B cell (primary cell): ENCODE measurements at regions not wholly inside any gene's neighbourhood (a gene's known extent, or its start where the extent isn't known, plus 50 kb on each side); places are given as distances from the start of the nearest gene placed in this dataset.

Experiments
- ATAC-seq: fragments of 200-7000 bp; cut with Tn5 transposase; one replicate; pipeline ENCODE4 v1.10.0; 2021; ENCODE audit warnings: low read depth, mild to moderate bottlenecking, moderate number of reproducible peaks, moderate library complexity
- CTCF ChIA-PET: fragments of 350-600 bp; sonication (Branson Sonifier 250); formaldehyde crosslinking; loops from one replicate; lab custom pipeline; 2021; ENCODE audit warnings: antibody characterized with exemption, inconsistent platforms; lab: Charles Lee
- POLR2A ChIA-PET: fragments of 350-600 bp; sonication (Branson Sonifier 250); formaldehyde crosslinking; loops from one replicate; lab custom pipeline; 2021; ENCODE audit warnings: antibody characterized with exemption; lab: Charles Lee
- DNase-seq: peaks from one replicate; pipeline ENCODE4 v3.0.0; 2013
- H2AFZ ChIP-seq: 2 replicates; pipeline ENCODE4 v1.6.1; 2012; ENCODE audit warnings: mild to moderate bottlenecking, low read depth, low read length; ENCODE audit not compliant: insufficient read depth, poor library complexity, severe bottlenecking
- H3K27ac ChIP-seq, 2 donors: 1 replicate in 1 of 2; 2 replicates in 1 of 2; pipeline ENCODE4 v1.5.1; 2012 to 2013; ENCODE audit warnings: low read length in 2 of 2, mild to moderate bottlenecking in 2 of 2, moderate library complexity in 1 of 2
- H3K27me3 ChIP-seq, 4 experiments: fragments of 200-600 bp in 1 of 4; sonication (generic) in 1 of 4; replicated peaks in 1 of 4; 1 replicate in 2 of 4; 2 replicates in 2 of 4; pipeline versions ENCODE4 v1.6.1 to v1.7.0; 2013 to 2016; ENCODE audit warnings: low read length in 3 of 4, mild to moderate bottlenecking in 2 of 4, mixed read lengths in 1 of 4, moderate library complexity in 1 of 4; ENCODE audit not compliant: insufficient read depth in 4 of 4, control insufficient read depth in 3 of 4; ENCODE audit errors: control extremely low read depth in 1 of 4
- H3K36me3 ChIP-seq, 2 experiments: replicated peaks in 1 of 2; 1 replicate in 1 of 2; 2 replicates in 1 of 2; pipeline versions ENCODE4 v1.6.1 to v1.7.1; 2013; ENCODE audit warnings: low read length in 1 of 2; ENCODE audit not compliant: insufficient read depth in 2 of 2, control insufficient read depth in 1 of 2; ENCODE audit errors: control extremely low read depth in 1 of 2, extremely low read depth in 1 of 2
- H3K4me1 ChIP-seq, 2 donors: fragments of 200-600 bp in 1 of 2; sonication (generic) in 1 of 2; 1 replicate in 1 of 2; 2 replicates in 1 of 2; pipeline versions ENCODE4 v1.5.1 to v1.6.1; 2013 to 2017; ENCODE audit warnings: low read length in 2 of 2; ENCODE audit not compliant: control insufficient read depth in 2 of 2, insufficient read depth in 2 of 2
- H3K4me2 ChIP-seq: replicated peaks from 2 replicates; pipeline ENCODE3; 2012; ENCODE audit warnings: mild to moderate bottlenecking, low read depth, low read length; ENCODE audit not compliant: poor library complexity, severe bottlenecking
- H3K4me3 ChIP-seq, 5 experiments: fragments of 200-600 bp in 1 of 5; sonication (generic) in 1 of 5; 1 replicate in 3 of 5; 2 replicates in 2 of 5; pipeline versions ENCODE4 v1.5.1 to v1.7.0; 2011 to 2016; ENCODE audit warnings: low read length in 4 of 5, mild to moderate bottlenecking in 4 of 5, low read depth in 2 of 5, control low read depth in 1 of 5, moderate library complexity in 1 of 5; ENCODE audit not compliant: insufficient read depth in 1 of 5; ENCODE audit errors: control extremely low read depth in 1 of 5, extremely low read depth in 1 of 5
- H3K79me2 ChIP-seq: fragments of 200-600 bp; sonication (generic); one replicate; pipeline ENCODE4 v1.6.0; 2016; ENCODE audit warnings: low read length; ENCODE audit not compliant: control insufficient read depth, insufficient read depth
- H3K9ac ChIP-seq: fragments of 200-600 bp; sonication (generic); 2 replicates; pipeline ENCODE4 v1.6.1; 2017; ENCODE audit warnings: mild to moderate bottlenecking, low read length, moderate library complexity
- H3K9me3 ChIP-seq, 3 donors: one replicate each; pipeline versions ENCODE4 v1.6.1 to v1.7.1; 2013; ENCODE audit warnings: low read length in 2 of 3; ENCODE audit not compliant: control insufficient read depth in 2 of 3, insufficient read depth in 1 of 3; ENCODE audit errors: control extremely low read depth in 1 of 3
- H4K20me1 ChIP-seq: 2 replicates; pipeline ENCODE4 v1.6.0; 2012; ENCODE audit warnings: mild to moderate bottlenecking, low read length; ENCODE audit not compliant: insufficient read depth, control insufficient read depth, poor library complexity, severe bottlenecking
- H3K27ac Mint-ChIP-seq: one replicate; pipeline ENCODE4 v1.8.0; 2021; ENCODE audit warnings: mixed read lengths
- H3K27me3 Mint-ChIP-seq: one replicate; pipeline ENCODE4 v1.8.0; 2021; ENCODE audit warnings: mixed read lengths
- H3K4me1 Mint-ChIP-seq: one replicate; pipeline ENCODE4 v1.8.0; 2021; ENCODE audit warnings: mixed read lengths
- H3K4me3 Mint-ChIP-seq: one replicate; pipeline ENCODE4 v1.8.0; 2021; ENCODE audit warnings: mixed read lengths
- H3K9me3 Mint-ChIP-seq: one replicate; pipeline ENCODE4 v1.8.0; 2022; ENCODE audit warnings: mixed read lengths; ENCODE audit not compliant: insufficient read depth
- EZH2 ChIP-seq: IDR thresholded peaks from 2 replicates; pipeline ENCODE4 v1.6.1; 2012; ENCODE audit warnings: borderline replicate concordance, low read depth, mild to moderate bottlenecking, moderate library complexity, low read length; ENCODE audit not compliant: insufficient read depth, poor library complexity, severe bottlenecking
- WGBS: methylation state at CpG from one replicate; pipeline ENCODE4 v1.1.5; 2013; ENCODE audit warnings: missing lambda C conversion rate; ENCODE audit not compliant: insufficient coverage; 5-methylcytosine and 5-hydroxymethylcytosine counted together
- intact Hi-C: fragments of 100-400 bp; cut with micrococcal nuclease; formaldehyde crosslinking; loops from one replicate; pipeline ENCODE4 v1.10.0; 2022
- TF ChIP-seq, protein P1 (sequence below): fragments of 200-600 bp; IDR thresholded peaks from one replicate; pipeline ENCODE4 v1.8.0; 2022; ENCODE audit warnings: antibody characterized with exemption, mild to moderate bottlenecking

DNA sequence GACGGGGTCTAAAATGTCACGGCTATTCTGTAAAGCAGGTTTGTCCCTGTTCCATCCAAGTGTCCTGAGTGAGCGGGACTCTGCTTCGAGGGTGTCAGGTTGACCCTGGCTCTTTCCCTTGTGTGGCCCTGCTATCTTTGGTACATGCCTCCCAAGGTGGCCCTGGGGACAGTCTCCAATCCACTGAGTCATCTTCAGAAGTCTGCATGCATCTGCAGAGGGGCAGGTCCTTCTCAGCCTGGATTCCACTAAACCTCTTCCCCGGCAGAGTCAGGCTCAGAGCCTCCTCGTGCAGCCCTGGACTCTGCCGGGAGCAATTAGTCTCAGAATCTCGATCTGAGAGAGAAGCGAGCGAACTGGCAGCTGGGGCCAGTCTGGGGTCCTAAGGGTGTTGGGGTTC is 50.1 kb upstream of the KCNJ15 start:
- Histone ChIP-seq H3K4me2 (no peak overlapping the region), H3K27me3 (no peaks in the 10 kb centered on the region), H3K9ac (no peak overlapping the region), H3K27ac (no peak overlapping the region), H3K36me3 (no peaks in the 10 kb centered on the region), H3K79me2 (no peaks in the 10 kb centered on the region), H3K9me3 (peaks cover 0 to 3% (median 1%) of the 10 kb centered on the region in 3 donors), H3K4me1 (no peaks in the 10 kb centered on the region), H3K4me3 (no peak overlapping the region), H4K20me1 (no peaks in the 10 kb centered on the region), H2AFZ (no peak overlapping the region)
- Mint-ChIP-seq H3K27me3 (peaks cover 8% of the 10 kb centered on the region), H3K9me3 (no peaks in the 10 kb centered on the region), H3K4me1 (no peaks in the 10 kb centered on the region), H3K27ac (no peak overlapping the region), H3K4me3 (no peak overlapping the region)
- intact Hi-C loops = no loop called here
- TF ChIP-seq EZH2 = no peak
- TF ChIP-seq, protein P1, sequence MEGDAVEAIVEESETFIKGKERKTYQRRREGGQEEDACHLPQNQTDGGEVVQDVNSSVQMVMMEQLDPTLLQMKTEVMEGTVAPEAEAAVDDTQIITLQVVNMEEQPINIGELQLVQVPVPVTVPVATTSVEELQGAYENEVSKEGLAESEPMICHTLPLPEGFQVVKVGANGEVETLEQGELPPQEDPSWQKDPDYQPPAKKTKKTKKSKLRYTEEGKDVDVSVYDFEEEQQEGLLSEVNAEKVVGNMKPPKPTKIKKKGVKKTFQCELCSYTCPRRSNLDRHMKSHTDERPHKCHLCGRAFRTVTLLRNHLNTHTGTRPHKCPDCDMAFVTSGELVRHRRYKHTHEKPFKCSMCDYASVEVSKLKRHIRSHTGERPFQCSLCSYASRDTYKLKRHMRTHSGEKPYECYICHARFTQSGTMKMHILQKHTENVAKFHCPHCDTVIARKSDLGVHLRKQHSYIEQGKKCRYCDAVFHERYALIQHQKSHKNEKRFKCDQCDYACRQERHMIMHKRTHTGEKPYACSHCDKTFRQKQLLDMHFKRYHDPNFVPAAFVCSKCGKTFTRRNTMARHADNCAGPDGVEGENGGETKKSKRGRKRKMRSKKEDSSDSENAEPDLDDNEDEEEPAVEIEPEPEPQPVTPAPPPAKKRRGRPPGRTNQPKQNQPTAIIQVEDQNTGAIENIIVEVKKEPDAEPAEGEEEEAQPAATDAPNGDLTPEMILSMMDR = no peak
- 94% methylated on average over 10 of the region's 10 CpGs for WGBS
- DNase-seq = no peak
- ChIA-PET POLR2A (no interaction called here), CTCF (no interaction called here)
- no peak for ATAC-seq
